Lower leg skin (tissue), 3 donors: ENCODE measurements at regions not wholly inside any gene's neighbourhood (a gene's known extent, or its start where the extent isn't known, plus 50 kb on each side); places are given as distances from the start of the nearest gene placed in this dataset.
"Not testable (repeated sequence)": the region's sequence is repeated elsewhere in the genome, so short reads cannot be mapped to it uniquely, and the experiment has no call there.

Experiments
- CTCF ChIP-seq, 3 donors: fragments of 450-650 bp; IDR thresholded peaks; one replicate each; pipeline ENCODE4 v1.5.1; 2016; ENCODE audit warnings: antibody characterized with exemption in 3 of 3, mild to moderate bottlenecking in 3 of 3, moderate library complexity in 2 of 3
- POLR2A ChIP-seq, 2 donors: fragments of 450-650 bp; IDR thresholded peaks; one replicate each; pipeline ENCODE4 v1.6.1; 2016 to 2017; ENCODE audit warnings: antibody characterized with exemption in 2 of 2, mild to moderate bottlenecking in 1 of 2, moderate library complexity in 1 of 2

DNA sequence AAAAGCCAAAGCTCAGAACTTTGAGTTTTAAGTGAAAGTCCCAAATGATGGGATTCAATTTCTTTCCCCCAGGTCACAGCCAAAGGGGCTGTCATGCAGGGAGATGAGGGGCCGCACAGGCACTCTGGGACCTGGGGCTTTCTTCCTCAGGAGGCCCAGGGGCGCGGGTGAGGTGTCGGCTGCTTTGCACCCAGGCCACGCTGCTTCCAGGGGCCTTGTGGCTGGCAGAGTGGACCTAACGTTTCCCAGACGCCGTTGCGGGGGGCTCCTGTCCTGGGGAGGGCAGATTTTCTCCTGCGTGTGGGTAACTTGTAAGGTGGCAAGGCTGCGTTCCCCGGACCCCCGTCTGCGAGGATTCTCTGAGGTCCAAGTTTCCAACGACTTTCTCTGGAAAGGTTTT lies 350.0 kb downstream of the CNTNAP3B start:
- not testable (repeated sequence) for TF ChIP-seq POLR2A, CTCF (IDR thresholded peaks at IDR 0.05)
